Astrocyte (in vitro differentiated cells and primary cell): ENCODE measurements at regions not wholly inside any gene's neighbourhood (a gene's known extent, or its start where the extent isn't known, plus 50 kb on each side); places are given as distances from the start of the nearest gene placed in this dataset.

Experiments used
- DNase-seq: peaks from one replicate; pipeline ENCODE4 v3.0.0-alpha.2; 2010; ENCODE audit warnings: low read depth
- FAIRE-seq: peaks from 2 replicates; lab custom pipeline; 2011; peaks lifted over from hg19 to GRCh38; lab: Jason Lieb, UNC
- H2AFZ ChIP-seq: 2 replicates; pipeline ENCODE4 v1.6.0; 2012; ENCODE audit warnings: low read depth, low read length, inconsistent platforms
- H3K27ac ChIP-seq: 2 replicates; pipeline ENCODE4 v1.5.1; 2011; ENCODE audit warnings: low read depth, low read length, inconsistent platforms
- H3K27me3 ChIP-seq: 2 replicates; pipeline ENCODE4 v1.6.0; 2011; ENCODE audit warnings: low read length, inconsistent platforms; ENCODE audit not compliant: insufficient read depth
- H3K36me3 ChIP-seq: 2 replicates; pipeline ENCODE4 v1.5.1; 2011; ENCODE audit warnings: low read length, inconsistent platforms; ENCODE audit not compliant: insufficient read depth
- H3K4me1 ChIP-seq: 2 replicates; pipeline ENCODE4 v1.5.1; 2011; ENCODE audit warnings: low read length, inconsistent platforms; ENCODE audit not compliant: insufficient read depth
- H3K4me2 ChIP-seq: 2 replicates; pipeline ENCODE4 v1.6.0; 2012; ENCODE audit warnings: low read length, inconsistent platforms
- H3K4me3 ChIP-seq: 2 replicates; pipeline ENCODE4 v1.5.1; 2011; ENCODE audit warnings: low read depth, mild to moderate bottlenecking, low read length, inconsistent platforms; ENCODE audit not compliant: insufficient read depth
- H3K79me2 ChIP-seq: 2 replicates; pipeline ENCODE4 v1.6.0; 2012; ENCODE audit warnings: mild to moderate bottlenecking, low read length, inconsistent platforms; ENCODE audit not compliant: insufficient read depth
- H3K9ac ChIP-seq: 2 replicates; pipeline ENCODE4 v1.6.0; 2012; ENCODE audit warnings: mild to moderate bottlenecking, low read length, inconsistent platforms
- H3K9me3 ChIP-seq: 2 replicates; pipeline ENCODE4 v1.5.1; 2012; ENCODE audit warnings: low read depth, mild to moderate bottlenecking, low read length, inconsistent platforms; ENCODE audit not compliant: insufficient read depth
- H4K20me1 ChIP-seq: 2 replicates; pipeline ENCODE4 v1.6.0; 2012; ENCODE audit warnings: low read length, inconsistent platforms; ENCODE audit not compliant: insufficient read depth
- H3K27ac Mint-ChIP-seq: one replicate; pipeline ENCODE4 v1.8.0; 2021; ENCODE audit warnings: mild to moderate bottlenecking, mixed read lengths; ENCODE audit not compliant: unreplicated experiment
- H3K27me3 Mint-ChIP-seq: one replicate; pipeline ENCODE4 v1.8.0; 2021; ENCODE audit warnings: low read depth, mixed read lengths; ENCODE audit not compliant: unreplicated experiment
- H3K36me3 Mint-ChIP-seq: one replicate; pipeline ENCODE4 v1.8.0; 2021; ENCODE audit warnings: low read depth, mixed read lengths; ENCODE audit not compliant: unreplicated experiment
- H3K4me1 Mint-ChIP-seq: one replicate; pipeline ENCODE4 v1.8.0; 2021; ENCODE audit warnings: low read depth, mixed read lengths; ENCODE audit not compliant: unreplicated experiment
- H3K4me3 Mint-ChIP-seq: one replicate; pipeline ENCODE4 v1.8.0; 2021; ENCODE audit warnings: mild to moderate bottlenecking, moderate library complexity, mixed read lengths; ENCODE audit not compliant: unreplicated experiment
- H3K9me3 Mint-ChIP-seq: one replicate; pipeline ENCODE4 v1.8.0; 2021; ENCODE audit warnings: mild to moderate bottlenecking, mixed read lengths; ENCODE audit not compliant: unreplicated experiment
- CTCF ChIP-seq: IDR thresholded peaks from 2 replicates; pipeline ENCODE4 v1.5.1; 2011; ENCODE audit warnings: low read depth, mild to moderate bottlenecking, inconsistent platforms, low read length, moderate library complexity; ENCODE audit not compliant: insufficient read depth
- EZH2 ChIP-seq: IDR thresholded peaks from 2 replicates; pipeline ENCODE4 v1.6.1; 2012; ENCODE audit warnings: mild to moderate bottlenecking, low read length, inconsistent platforms; ENCODE audit not compliant: insufficient read depth

- H3K27me3 ChIP-seq = peaks cover 8% of the 10 kb centered on the region
- no peak for TF ChIP-seq EZH2
- TF ChIP-seq CTCF = no peak
- Mint-ChIP-seq H3K36me3 (no peaks in the 10 kb centered on the region), H3K4me3 (no peak overlapping the region), H3K9me3 (peaks cover 16% of the 10 kb centered on the region), H3K27me3 (peaks cover 52% of the 10 kb centered on the region), H3K4me1 (no peaks in the 10 kb centered on the region), H3K27ac (no peak overlapping the region)
- no peaks in the 10 kb centered on the region for H4K20me1 ChIP-seq
- peaks cover 7% of the 10 kb centered on the region for H3K9me3 ChIP-seq
- H3K27ac ChIP-seq = no peak overlapping the region
- no peaks in the 10 kb centered on the region for H3K79me2 ChIP-seq
- no peak overlapping the region for H3K9ac ChIP-seq
- DNase-seq (no peak), FAIRE-seq (no peak)
- no peaks in the 10 kb centered on the region for H3K36me3 ChIP-seq
- no peak overlapping the region for H2AFZ ChIP-seq
- H3K4me2 ChIP-seq = no peak overlapping the region
- H3K4me3 ChIP-seq = no peak overlapping the region
- H3K4me1 ChIP-seq = no peaks in the 10 kb centered on the region
These were observed 80.1 kb upstream of the SHANK2 start for GRCh38 chr11:71332447-71332846.

GRCh38 chr11:71332046-71332445 is 79.7 kb upstream of the SHANK2 start:
- Histone ChIP-seq H3K9ac (no peak overlapping the region), H4K20me1 (no peaks in the 10 kb centered on the region), H2AFZ (no peak overlapping the region), H3K4me1 (no peaks in the 10 kb centered on the region), H3K4me2 (no peak overlapping the region), H3K27ac (no peak overlapping the region), H3K79me2 (no peaks in the 10 kb centered on the region), H3K9me3 (peaks cover 7% of the 10 kb centered on the region), H3K27me3 (peaks cover 5% of the 10 kb centered on the region), H3K36me3 (no peaks in the 10 kb centered on the region), H3K4me3 (no peak overlapping the region)
- Mint-ChIP-seq H3K4me1 (no peaks in the 10 kb centered on the region), H3K27me3 (peaks cover 50% of the 10 kb centered on the region), H3K9me3 (peaks cover 16% of the 10 kb centered on the region), H3K36me3 (no peaks in the 10 kb centered on the region), H3K4me3 (no peak overlapping the region), H3K27ac (no peak overlapping the region)
- TF ChIP-seq CTCF = no peak
- TF ChIP-seq EZH2 = no peak
- FAIRE-seq (no peak), DNase-seq (no peak)

GRCh38 chr11:71331631-71332030 is 79.3 kb upstream of the SHANK2 start:
- H3K27me3 ChIP-seq = peaks cover 3% of the 10 kb centered on the region
- Mint-ChIP-seq H3K4me1 (no peaks in the 10 kb centered on the region), H3K4me3 (no peak overlapping the region), H3K27ac (no peak overlapping the region), H3K36me3 (no peaks in the 10 kb centered on the region), H3K9me3 (peaks cover 18% of the 10 kb centered on the region), H3K27me3 (peaks cover 50% of the 10 kb centered on the region)
- H2AFZ ChIP-seq = no peak overlapping the region
- H3K27ac ChIP-seq = no peak overlapping the region
- H3K4me3 ChIP-seq = no peak overlapping the region
- H3K4me2 ChIP-seq = no peak overlapping the region
- no peaks in the 10 kb centered on the region for H4K20me1 ChIP-seq
- no peak for TF ChIP-seq EZH2
- TF ChIP-seq CTCF = no peak
- FAIRE-seq (no peak), DNase-seq (no peak)
- H3K79me2 ChIP-seq = no peaks in the 10 kb centered on the region
- H3K4me1 ChIP-seq = no peaks in the 10 kb centered on the region
- H3K9ac ChIP-seq = no peak overlapping the region
- no peaks in the 10 kb centered on the region for H3K36me3 ChIP-seq
- H3K9me3 ChIP-seq = peaks cover 7% of the 10 kb centered on the region
